Endothelial cell (in vitro differentiated cells): ENCODE measurements at regions not wholly inside any gene's neighbourhood (a gene's known extent, or its start where the extent isn't known, plus 50 kb on each side); places are given as distances from the start of the nearest gene placed in this dataset.
"Not testable (repeated sequence)": the region's sequence is repeated elsewhere in the genome, so short reads cannot be mapped to it uniquely, and the experiment has no call there.

Experiments
- DNase-seq: peaks from one replicate; pipeline ENCODE4 v3.0.0; 2021; ENCODE audit warnings: low spot score
- H3K27ac Mint-ChIP-seq: one replicate; pipeline ENCODE4 v1.8.0; 2021; ENCODE audit warnings: mixed read lengths, inconsistent platforms; ENCODE audit not compliant: unreplicated experiment
- H3K27me3 Mint-ChIP-seq: one replicate; pipeline ENCODE4 v1.8.0; 2021; ENCODE audit warnings: mild to moderate bottlenecking, moderate library complexity, mixed read lengths, inconsistent platforms; ENCODE audit not compliant: unreplicated experiment
- H3K36me3 Mint-ChIP-seq: one replicate; pipeline ENCODE4 v1.8.0; 2021; ENCODE audit warnings: mild to moderate bottlenecking, low read depth, mixed read lengths, inconsistent platforms; ENCODE audit not compliant: unreplicated experiment
- H3K4me1 Mint-ChIP-seq: one replicate; pipeline ENCODE4 v1.8.0; 2021; ENCODE audit warnings: mild to moderate bottlenecking, mixed read lengths, inconsistent platforms; ENCODE audit not compliant: unreplicated experiment
- H3K4me3 Mint-ChIP-seq: one replicate; pipeline ENCODE4 v1.8.0; 2021; ENCODE audit warnings: mild to moderate bottlenecking, mixed read lengths, inconsistent platforms; ENCODE audit not compliant: unreplicated experiment
- H3K9me3 Mint-ChIP-seq: one replicate; pipeline ENCODE4 v1.8.0; 2021; ENCODE audit warnings: mixed read lengths, inconsistent platforms; ENCODE audit not compliant: unreplicated experiment
- CTCF ChIP-seq: fragments of 200-600 bp; sonication (generic); IDR thresholded peaks from one replicate; pipeline ENCODE4 v1.5.0; 2021; ENCODE audit warnings: antibody characterized with exemption; ENCODE audit not compliant: unreplicated experiment

DNA sequence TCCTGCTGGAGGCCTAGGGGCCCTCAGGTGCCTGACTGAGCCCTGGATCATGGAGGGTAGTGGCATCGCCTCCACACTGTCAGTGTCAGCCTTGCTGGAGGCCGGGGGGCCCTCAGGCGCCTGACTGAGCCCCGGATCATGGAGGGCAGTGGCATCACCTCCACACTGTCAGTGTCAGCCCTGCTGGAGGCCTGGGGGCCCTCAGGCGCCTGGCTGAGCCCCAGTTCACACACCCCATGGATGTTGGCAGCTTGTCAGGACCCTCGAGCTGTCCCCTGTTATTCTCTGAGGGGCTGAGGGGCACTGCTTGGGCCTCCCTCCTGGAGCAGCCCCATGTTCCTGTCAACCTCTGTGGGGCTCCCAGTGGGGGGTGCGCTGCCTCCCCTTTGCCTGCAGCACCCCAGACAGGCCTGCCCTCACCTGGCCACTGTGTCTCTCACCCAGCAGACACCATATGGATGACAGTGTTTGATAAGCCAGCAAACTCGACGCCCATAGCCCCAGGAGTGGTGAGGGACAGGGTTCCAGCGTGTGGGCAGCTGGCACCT lies 197.6 kb downstream of the LIPI start:
- Mint-ChIP-seq H3K27ac (no peak overlapping the region), H3K4me3 (no peak overlapping the region), H3K27me3 (peaks cover 13% of the 10 kb centered on the region), H3K4me1 (no peaks in the 10 kb centered on the region), H3K9me3 (no peaks in the 10 kb centered on the region), H3K36me3 (no peaks in the 10 kb centered on the region)
- DNase-seq: no peak
- TF ChIP-seq CTCF: no peak

GRCh38 chr21:14012409-14012808 lies 198.3 kb downstream of the LIPI start:
- no peaks in the 10 kb centered on the region for H3K9me3 Mint-ChIP-seq
- H3K27ac Mint-ChIP-seq: no peak overlapping the region
- peaks cover 10% of the 10 kb centered on the region for H3K27me3 Mint-ChIP-seq
- no peak overlapping the region for H3K4me3 Mint-ChIP-seq
- DNase-seq: no peak
- H3K4me1 Mint-ChIP-seq: no peaks in the 10 kb centered on the region
- H3K36me3 Mint-ChIP-seq: no peaks in the 10 kb centered on the region
- no peak for TF ChIP-seq CTCF

GRCh38 chr21:14011751-14012150 lies 199.0 kb downstream of the LIPI start:
- not testable (repeated sequence) for DNase-seq, H3K36me3 Mint-ChIP-seq, H3K27ac Mint-ChIP-seq, H3K4me3 Mint-ChIP-seq, H3K9me3 Mint-ChIP-seq, H3K4me1 Mint-ChIP-seq
- peaks cover 10% of the 10 kb centered on the region for H3K27me3 Mint-ChIP-seq

GRCh38 chr21:14011149-14011548 lies 199.6 kb downstream of the LIPI start:
- not testable (repeated sequence) for H3K9me3 Mint-ChIP-seq

DNA sequence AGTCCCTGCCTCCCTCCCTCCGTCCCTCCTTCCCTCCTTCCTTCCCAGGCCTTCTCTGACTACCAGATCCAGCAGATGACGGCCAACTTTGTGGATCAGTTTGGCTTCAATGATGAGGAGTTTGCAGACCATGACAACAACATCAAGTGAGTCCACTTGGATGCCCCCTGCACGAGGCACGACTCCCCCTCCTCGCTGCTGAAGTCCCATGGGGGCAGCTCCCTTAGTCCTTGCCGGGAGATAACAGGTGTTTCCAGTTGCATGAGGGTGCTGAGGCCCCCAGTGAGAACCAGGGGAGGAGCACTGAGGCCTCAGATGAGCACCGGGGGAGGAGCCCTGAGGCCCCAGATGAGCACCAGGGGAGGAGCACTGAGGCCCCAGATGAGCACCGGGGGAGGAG lies 200.0 kb downstream of the LIPI start:
- TF ChIP-seq CTCF: no peak
- DNase-seq: no peak

More at GRCh38 chr21:14011149-14011548, 199.6 kb downstream of the LIPI start:
- not testable (repeated sequence) for H3K36me3 Mint-ChIP-seq, H3K4me1 Mint-ChIP-seq, H3K4me3 Mint-ChIP-seq, DNase-seq, H3K27ac Mint-ChIP-seq
- H3K27me3 Mint-ChIP-seq: peaks cover 10% of the 10 kb centered on the region

DNA sequence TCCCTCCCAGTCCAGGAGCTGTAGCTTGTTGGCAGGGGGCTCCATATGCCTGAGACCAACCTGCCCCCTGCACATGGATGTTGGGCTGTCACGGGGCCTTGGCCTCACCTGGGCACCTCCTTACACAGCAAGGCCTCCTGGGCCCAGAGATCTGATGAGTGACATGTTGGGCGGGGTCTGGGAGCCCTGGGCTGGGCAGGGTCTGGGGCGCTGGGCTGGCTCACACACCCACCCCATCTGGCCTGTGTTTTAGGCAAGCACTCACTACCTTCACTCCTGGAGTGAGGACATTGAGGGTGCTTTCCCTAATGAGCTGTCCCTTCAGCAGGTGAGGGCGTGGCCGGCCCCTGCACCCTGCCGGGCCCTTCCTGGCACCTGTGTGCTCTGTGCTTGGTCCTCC lies 200.8 kb downstream of the LIPI start:
- H3K27me3 Mint-ChIP-seq: peaks cover 10% of the 10 kb centered on the region
- H3K9me3 Mint-ChIP-seq, H3K4me1 Mint-ChIP-seq, H3K27ac Mint-ChIP-seq, H3K36me3 Mint-ChIP-seq, H3K4me3 Mint-ChIP-seq, DNase-seq: not testable (repeated sequence)

More for the DNA sequence above, 200.0 kb downstream of the LIPI start:
- H3K27ac Mint-ChIP-seq: no peak overlapping the region
- H3K36me3 Mint-ChIP-seq: no peaks in the 10 kb centered on the region
- no peaks in the 10 kb centered on the region for H3K4me1 Mint-ChIP-seq
- H3K9me3 Mint-ChIP-seq: no peaks in the 10 kb centered on the region
- H3K27me3 Mint-ChIP-seq: peaks cover 10% of the 10 kb centered on the region
- H3K4me3 Mint-ChIP-seq: no peak overlapping the region

DNA sequence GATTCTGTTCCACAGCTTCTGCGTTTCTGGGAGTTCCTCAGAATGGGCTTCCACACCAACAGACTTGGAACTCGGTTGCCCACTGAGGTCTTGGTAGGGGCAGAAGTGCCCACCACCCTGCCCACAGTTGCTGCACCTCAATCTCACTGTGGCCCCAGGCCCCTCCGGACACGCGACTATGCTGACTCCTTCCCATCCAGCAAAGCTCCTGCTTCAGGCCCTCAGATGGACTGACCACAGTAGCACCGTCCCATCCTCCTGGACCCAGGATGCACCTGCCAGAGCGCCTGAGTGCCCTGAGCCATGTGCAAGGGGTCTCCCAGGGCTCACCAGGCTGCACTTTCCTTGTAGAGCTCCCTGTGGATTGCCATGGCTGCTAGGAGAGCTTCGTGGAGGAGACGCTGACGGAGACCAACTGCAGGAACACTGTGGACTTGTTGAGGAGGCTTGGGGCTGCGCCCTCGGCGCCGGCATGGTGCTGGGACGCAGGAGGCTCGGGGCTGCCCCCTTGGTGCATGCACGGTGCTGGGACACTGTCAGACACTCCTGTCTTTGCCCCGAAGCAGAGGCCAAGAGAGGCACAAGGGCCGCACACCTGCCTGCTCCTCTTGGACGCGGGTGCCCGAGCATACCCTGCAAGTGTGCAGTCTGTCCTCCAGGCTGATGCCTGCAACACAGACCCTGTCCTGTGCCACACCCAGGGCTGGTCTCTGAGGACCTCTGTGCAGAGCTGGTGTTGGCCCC lies 201.3 kb downstream of the LIPI start:
- not testable (repeated sequence) for H3K36me3 Mint-ChIP-seq, H3K9me3 Mint-ChIP-seq, DNase-seq, H3K27ac Mint-ChIP-seq, H3K4me3 Mint-ChIP-seq, H3K4me1 Mint-ChIP-seq
- H3K27me3 Mint-ChIP-seq: peaks cover 10% of the 10 kb centered on the region

GRCh38 chr21:14008436-14008835 lies 202.3 kb downstream of the LIPI start:
- DNase-seq, H3K4me3 Mint-ChIP-seq, H3K9me3 Mint-ChIP-seq, H3K36me3 Mint-ChIP-seq, H3K4me1 Mint-ChIP-seq, H3K27ac Mint-ChIP-seq: not testable (repeated sequence)
- peaks cover 10% of the 10 kb centered on the region for H3K27me3 Mint-ChIP-seq

GRCh38 chr21:14008006-14008405 lies 202.7 kb downstream of the LIPI start:
- DNase-seq, H3K4me3 Mint-ChIP-seq, H3K9me3 Mint-ChIP-seq, H3K36me3 Mint-ChIP-seq, H3K4me1 Mint-ChIP-seq, H3K27ac Mint-ChIP-seq: not testable (repeated sequence)
- peaks cover 10% of the 10 kb centered on the region for H3K27me3 Mint-ChIP-seq
